Neural progenitor cell (in vitro differentiated cells): ENCODE measurements at regions not wholly inside any gene's neighbourhood (a gene's known extent, or its start where the extent isn't known, plus 50 kb on each side); places are given as distances from the start of the nearest gene placed in this dataset.

ENCODE experiments used
- DNase-seq: peaks from one replicate; pipeline ENCODE4 v3.0.0-alpha.2; 2016; ENCODE audit warnings: low spot score
- H2AFZ ChIP-seq: fragments of 200-600 bp; sonication (generic); replicated peaks from 2 replicates; pipeline ENCODE4 v1.6.1; 2016; ENCODE audit warnings: antibody characterized with exemption
- H3F3A ChIP-seq: fragments of 200-600 bp; sonication (generic); 2 replicates; pipeline ENCODE4 v1.6.1; 2016; ENCODE audit warnings: antibody characterized with exemption, low read depth
- H3K27ac ChIP-seq: fragments of 200-600 bp; sonication (generic); 2 replicates; pipeline ENCODE4 v1.5.1; 2016; ENCODE audit warnings: mild to moderate bottlenecking
- H3K27me3 ChIP-seq: fragments of 200-600 bp; sonication (generic); 2 replicates; pipeline ENCODE4 v1.6.1; 2016; ENCODE audit warnings: mild to moderate bottlenecking, moderate library complexity
- H3K36me3 ChIP-seq: fragments of 200-600 bp; sonication (generic); 2 replicates; pipeline ENCODE4 v1.5.1; 2016
- H3K4me1 ChIP-seq: fragments of 200-600 bp; sonication (generic); 2 replicates; pipeline ENCODE4 v1.6.1; 2016; ENCODE audit warnings: mixed run types
- H3K4me2 ChIP-seq: fragments of 200-600 bp; sonication (generic); 2 replicates; pipeline ENCODE4 v1.6.1; 2016
- H3K4me3 ChIP-seq: fragments of 200-600 bp; sonication (generic); 2 replicates; pipeline ENCODE4 v1.5.1; 2016
- H3K79me2 ChIP-seq: fragments of 200-600 bp; sonication (generic); 2 replicates; pipeline ENCODE4 v1.6.1; 2016; ENCODE audit warnings: low read depth
- H3K9ac ChIP-seq: fragments of 200-600 bp; sonication (generic); 2 replicates; pipeline ENCODE4 v1.6.1; 2016
- H3K9me3 ChIP-seq: fragments of 200-600 bp; sonication (generic); 2 replicates; pipeline ENCODE4 v1.5.1; 2016; ENCODE audit warnings: low read depth
- H4K20me1 ChIP-seq: fragments of 200-600 bp; sonication (generic); 2 replicates; pipeline ENCODE4 v1.6.1; 2016; ENCODE audit warnings: low read depth
- H3K27ac Mint-ChIP-seq: 3 replicates; pipeline ENCODE4 v1.8.0; 2021; ENCODE audit warnings: mixed read lengths
- H3K27me3 Mint-ChIP-seq: 2 replicates; pipeline ENCODE4 v1.8.0; 2022; ENCODE audit warnings: low read depth, mild to moderate bottlenecking, inconsistent platforms, moderate library complexity, mixed read lengths; ENCODE audit not compliant: insufficient read depth
- H3K36me3 Mint-ChIP-seq: 3 replicates; pipeline ENCODE4 v1.8.0; 2021; ENCODE audit warnings: mixed read lengths
- H3K4me1 Mint-ChIP-seq: 3 replicates; pipeline ENCODE4 v1.8.0; 2021; ENCODE audit warnings: mixed read lengths
- H3K4me3 Mint-ChIP-seq: 3 replicates; pipeline ENCODE4 v1.8.0; 2021; ENCODE audit warnings: mild to moderate bottlenecking, moderate library complexity, mixed read lengths
- H3K9me3 Mint-ChIP-seq: 3 replicates; pipeline ENCODE4 v1.8.0; 2020; ENCODE audit warnings: mixed read lengths
- CTCF ChIP-seq: fragments of 200-600 bp; sonication (generic); IDR thresholded peaks from 2 replicates; pipeline ENCODE4 v1.5.1; 2017; ENCODE audit warnings: antibody characterized with exemption, mild to moderate bottlenecking
- EZH2 ChIP-seq: fragments of 200-600 bp; sonication (generic); IDR thresholded peaks from 2 replicates; pipeline ENCODE4 v1.6.1; 2017; ENCODE audit warnings: antibody characterized with exemption, mild to moderate bottlenecking, moderate library complexity
- EZH2phosphoT487 ChIP-seq: fragments of 200-600 bp; sonication (generic); IDR thresholded peaks from 2 replicates; pipeline ENCODE4 v1.6.1; 2017; ENCODE audit warnings: antibody characterized with exemption

- Histone ChIP-seq H3K9me3 (no peaks in the 10 kb centered on the region), H3K27ac (no peak overlapping the region), H3K4me3 (no peak overlapping the region), H2AFZ (no peak overlapping the region), H3K9ac (no peak overlapping the region), H3K79me2 (no peaks in the 10 kb centered on the region), H3K27me3 (no peaks in the 10 kb centered on the region), H4K20me1 (no peaks in the 10 kb centered on the region), H3K4me2 (no peak overlapping the region), H3K4me1 (no peaks in the 10 kb centered on the region), H3K36me3 (no peaks in the 10 kb centered on the region), H3F3A (no peaks in the 10 kb centered on the region)
- H3K36me3 Mint-ChIP-seq, result peaks cover 2% of the 10 kb centered on the region
- H3K4me3 Mint-ChIP-seq, result no peak overlapping the region
- peaks cover 15% of the 10 kb centered on the region for H3K4me1 Mint-ChIP-seq
- H3K9me3 Mint-ChIP-seq, result peaks cover 9% of the 10 kb centered on the region
- H3K27me3 Mint-ChIP-seq, result peaks cover 3% of the 10 kb centered on the region
- no peak for DNase-seq
- TF ChIP-seq CTCF (no peak), EZH2phosphoT487 (no peak)
- no peak overlapping the region for H3K27ac Mint-ChIP-seq
Observed at GRCh38 chr13:105974380-105974779, 561.1 kb downstream of the EFNB2 start.

GRCh38 chr13:105972811-105973590 is 562.5 kb downstream of the EFNB2 start:
- Mint-ChIP-seq H3K9me3 (peaks cover 6% of the 10 kb centered on the region), H3K4me3 (no peak overlapping the region), H3K27ac (peak overlapping the region; percentile 35), H3K27me3 (peaks cover under 1% of the 10 kb centered on the region), H3K4me1 (peaks cover 11% of the 10 kb centered on the region), H3K36me3 (peaks cover 2% of the 10 kb centered on the region)
- Histone ChIP-seq H3K27me3 (no peaks in the 10 kb centered on the region), H3K4me2 (no peak overlapping the region), H4K20me1 (no peaks in the 10 kb centered on the region), H3K79me2 (no peaks in the 10 kb centered on the region), H3K4me3 (no peak overlapping the region), H3K4me1 (no peaks in the 10 kb centered on the region), H3K9me3 (no peaks in the 10 kb centered on the region), H3F3A (no peaks in the 10 kb centered on the region), H3K27ac (no peak overlapping the region), H3K36me3 (no peaks in the 10 kb centered on the region), H3K9ac (no peak overlapping the region), H2AFZ (no peak overlapping the region)
- no peak for TF ChIP-seq CTCF
- no peak for TF ChIP-seq EZH2
- no peak for TF ChIP-seq EZH2phosphoT487
- DNase-seq, result no peak

- no peak for TF ChIP-seq CTCF
- no peak for TF ChIP-seq EZH2phosphoT487
- no peak for TF ChIP-seq EZH2
- H3K36me3 ChIP-seq, result no peaks in the 10 kb centered on the region
- Mint-ChIP-seq H3K4me3 (no peak overlapping the region), H3K27me3 (peaks cover under 1% of the 10 kb centered on the region), H3K9me3 (peaks cover 5% of the 10 kb centered on the region), H3K36me3 (no peaks in the 10 kb centered on the region), H3K27ac (no peak overlapping the region), H3K4me1 (peaks cover 11% of the 10 kb centered on the region)
- no peak overlapping the region for H2AFZ ChIP-seq
- H4K20me1 ChIP-seq, result no peaks in the 10 kb centered on the region
- H3K79me2 ChIP-seq, result no peaks in the 10 kb centered on the region
- H3K4me1 ChIP-seq, result no peaks in the 10 kb centered on the region
- no peaks in the 10 kb centered on the region for H3F3A ChIP-seq
- no peak overlapping the region for H3K4me2 ChIP-seq
- no peaks in the 10 kb centered on the region for H3K9me3 ChIP-seq
- H3K9ac ChIP-seq, result no peak overlapping the region
- no peak overlapping the region for H3K4me3 ChIP-seq
- H3K27me3 ChIP-seq, result no peaks in the 10 kb centered on the region
- no peak overlapping the region for H3K27ac ChIP-seq
- DNase-seq, result no peak
Observed at GRCh38 chr13:105972306-105972721, 563.1 kb downstream of the EFNB2 start.
